Glutamatergic neuron (in vitro differentiated cells): ENCODE measurements at regions not wholly inside any gene's neighbourhood (a gene's known extent, or its start where the extent isn't known, plus 50 kb on each side); places are given as distances from the start of the nearest gene placed in this dataset.

Experiments used
- DNase-seq: peaks from one replicate; pipeline ENCODE4 v3.0.0; 2022
- H3K27ac Mint-ChIP-seq: one replicate; pipeline ENCODE4 v1.8.0; 2020; ENCODE audit warnings: mild to moderate bottlenecking, mixed read lengths, inconsistent platforms; ENCODE audit not compliant: unreplicated experiment
- H3K27me3 Mint-ChIP-seq: one replicate; pipeline ENCODE4 v1.8.0; 2020; ENCODE audit warnings: mild to moderate bottlenecking, moderate library complexity, mixed read lengths, inconsistent platforms; ENCODE audit not compliant: unreplicated experiment
- H3K36me3 Mint-ChIP-seq: one replicate; pipeline ENCODE4 v1.8.0; 2020; ENCODE audit warnings: mild to moderate bottlenecking, mixed read lengths, inconsistent platforms; ENCODE audit not compliant: unreplicated experiment
- H3K4me1 Mint-ChIP-seq: one replicate; pipeline ENCODE4 v1.8.0; 2020; ENCODE audit warnings: mild to moderate bottlenecking, low read depth, mixed read lengths, inconsistent platforms; ENCODE audit not compliant: unreplicated experiment
- H3K4me3 Mint-ChIP-seq: one replicate; pipeline ENCODE4 v1.8.0; 2020; ENCODE audit warnings: mild to moderate bottlenecking, mixed read lengths, inconsistent platforms; ENCODE audit not compliant: unreplicated experiment
- H3K9me3 Mint-ChIP-seq: one replicate; pipeline ENCODE4 v1.8.0; 2020; ENCODE audit warnings: mild to moderate bottlenecking, moderate library complexity, mixed read lengths, inconsistent platforms; ENCODE audit not compliant: unreplicated experiment
- TF ChIP-seq, protein P1 (sequence below): fragments of 200-600 bp; sonication (generic); IDR thresholded peaks from one replicate; pipeline ENCODE4 v1.5.0; 2021; ENCODE audit not compliant: partially characterized antibody, unreplicated experiment

DNA sequence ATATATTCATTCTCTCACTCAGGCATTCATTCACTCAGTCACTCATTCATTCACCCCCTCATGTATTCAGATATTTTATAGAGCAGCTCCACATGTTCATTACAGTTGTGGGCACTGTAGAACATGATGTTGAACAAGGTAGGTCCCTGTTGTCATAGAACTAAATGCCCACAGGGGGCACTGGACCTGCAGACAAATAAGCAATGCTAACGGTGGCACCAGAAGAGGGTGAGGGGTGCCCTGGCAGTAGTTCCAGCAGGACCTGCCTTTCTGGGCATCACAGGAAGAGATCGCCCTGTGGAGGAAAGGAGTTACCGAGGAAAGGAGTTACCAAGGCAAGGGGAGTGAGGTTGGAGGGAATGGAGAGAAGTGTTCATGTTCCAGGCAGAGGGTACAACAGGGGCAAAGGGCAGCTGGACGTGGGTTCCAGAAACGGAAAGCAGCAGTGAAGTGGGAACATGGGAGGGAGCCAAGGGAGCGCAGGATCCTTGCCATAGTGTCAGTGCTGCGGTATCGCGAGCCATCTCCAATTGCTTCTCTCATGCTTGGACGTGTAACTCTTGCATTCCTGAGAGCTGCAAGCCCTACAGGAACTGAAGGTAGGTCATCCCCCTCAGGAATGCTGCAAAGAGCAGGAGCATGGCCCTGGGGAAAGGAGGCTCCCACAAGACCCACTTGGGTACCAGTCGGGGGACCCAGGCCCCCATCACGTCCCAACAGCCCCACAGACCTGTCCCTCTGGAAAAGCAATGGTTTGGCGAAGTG, 128.2 kb downstream of the EDN3 start:
- H3K4me3 Mint-ChIP-seq, result no peak overlapping the region

DNA sequence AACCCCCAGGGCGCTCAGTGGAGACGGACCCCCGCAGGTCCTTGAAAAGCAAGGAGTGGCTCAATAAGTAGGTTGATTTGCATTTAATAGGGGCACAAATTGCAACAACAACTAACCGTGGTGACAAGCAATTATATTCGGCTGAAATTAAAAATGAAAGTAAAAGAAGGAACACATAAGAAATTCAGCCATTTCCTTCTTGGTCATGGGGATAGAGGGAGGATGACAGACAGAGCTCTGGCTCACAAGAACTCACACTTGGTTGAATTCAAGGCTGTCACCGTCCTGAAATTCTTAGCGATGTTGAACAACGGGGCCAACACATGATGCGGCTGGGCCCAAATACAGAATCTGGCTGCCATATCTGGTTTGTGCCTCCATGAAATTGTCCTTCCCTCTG, 129.0 kb downstream of the EDN3 start:
- H3K36me3 Mint-ChIP-seq, result no peaks in the 10 kb centered on the region
- no peaks in the 10 kb centered on the region for H3K4me1 Mint-ChIP-seq

More for the DNA sequence above, 128.2 kb downstream of the EDN3 start:
- Mint-ChIP-seq H3K36me3 (no peaks in the 10 kb centered on the region), H3K27me3 (no peaks in the 10 kb centered on the region), H3K27ac (no peak overlapping the region), H3K4me1 (no peaks in the 10 kb centered on the region), H3K9me3 (peaks cover 3% of the 10 kb centered on the region)
- no peak for DNase-seq
- TF ChIP-seq, protein P1, sequence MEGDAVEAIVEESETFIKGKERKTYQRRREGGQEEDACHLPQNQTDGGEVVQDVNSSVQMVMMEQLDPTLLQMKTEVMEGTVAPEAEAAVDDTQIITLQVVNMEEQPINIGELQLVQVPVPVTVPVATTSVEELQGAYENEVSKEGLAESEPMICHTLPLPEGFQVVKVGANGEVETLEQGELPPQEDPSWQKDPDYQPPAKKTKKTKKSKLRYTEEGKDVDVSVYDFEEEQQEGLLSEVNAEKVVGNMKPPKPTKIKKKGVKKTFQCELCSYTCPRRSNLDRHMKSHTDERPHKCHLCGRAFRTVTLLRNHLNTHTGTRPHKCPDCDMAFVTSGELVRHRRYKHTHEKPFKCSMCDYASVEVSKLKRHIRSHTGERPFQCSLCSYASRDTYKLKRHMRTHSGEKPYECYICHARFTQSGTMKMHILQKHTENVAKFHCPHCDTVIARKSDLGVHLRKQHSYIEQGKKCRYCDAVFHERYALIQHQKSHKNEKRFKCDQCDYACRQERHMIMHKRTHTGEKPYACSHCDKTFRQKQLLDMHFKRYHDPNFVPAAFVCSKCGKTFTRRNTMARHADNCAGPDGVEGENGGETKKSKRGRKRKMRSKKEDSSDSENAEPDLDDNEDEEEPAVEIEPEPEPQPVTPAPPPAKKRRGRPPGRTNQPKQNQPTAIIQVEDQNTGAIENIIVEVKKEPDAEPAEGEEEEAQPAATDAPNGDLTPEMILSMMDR, result peak; percentile 15

DNA sequence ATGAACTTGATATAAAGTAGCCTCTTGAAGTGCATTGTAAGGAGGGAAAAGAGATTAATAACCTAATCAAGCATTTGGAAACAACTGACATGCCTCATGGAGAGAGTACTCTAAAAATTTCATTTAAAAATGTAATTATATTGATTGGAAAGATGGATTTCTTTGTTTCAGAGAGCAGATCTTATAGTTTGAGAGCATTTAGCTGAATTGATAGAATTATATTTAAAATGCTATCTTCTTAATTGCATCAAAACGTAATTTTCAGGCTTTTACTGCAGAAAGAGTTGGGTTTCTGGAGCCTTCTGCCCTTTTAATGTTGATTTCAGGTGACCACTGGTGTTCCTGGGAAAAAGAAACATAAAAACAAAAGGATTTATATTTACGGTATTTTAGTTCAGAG, 130.6 kb downstream of the EDN3 start:
- Mint-ChIP-seq H3K9me3 (peaks cover 3% of the 10 kb centered on the region), H3K4me1 (peaks cover 2% of the 10 kb centered on the region), H3K27me3 (no peaks in the 10 kb centered on the region), H3K36me3 (no peaks in the 10 kb centered on the region), H3K4me3 (no peak overlapping the region), H3K27ac (no peak overlapping the region)
- TF ChIP-seq, protein P1, result no peak
- DNase-seq, result no peak

More for the DNA sequence above, 129.0 kb downstream of the EDN3 start:
- Mint-ChIP-seq H3K9me3 (peaks cover 3% of the 10 kb centered on the region), H3K27ac (no peak overlapping the region), H3K4me3 (no peak overlapping the region), H3K27me3 (no peaks in the 10 kb centered on the region)
- TF ChIP-seq, protein P1, result no peak
- no peak for DNase-seq

DNA sequence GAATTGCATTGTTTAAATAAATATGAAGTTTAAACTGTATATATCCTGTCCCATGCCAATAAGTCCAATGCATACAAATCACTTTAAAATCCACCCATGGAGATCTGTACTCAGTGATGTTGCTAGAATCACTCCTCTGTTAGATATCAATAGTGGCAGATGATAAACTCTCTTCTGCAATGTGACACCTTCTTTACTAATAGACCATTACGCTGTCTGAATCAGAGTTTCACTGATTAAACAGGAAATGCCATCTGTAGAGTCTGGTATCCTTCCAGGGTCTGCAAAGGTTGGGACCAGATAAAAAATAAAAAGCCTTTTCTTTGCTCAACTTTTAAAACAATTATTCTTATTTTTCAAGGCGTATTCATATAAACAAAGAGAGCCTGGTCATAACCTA, 134.5 kb downstream of the EDN3 start:
- DNase-seq, result no peak
- peaks cover 8% of the 10 kb centered on the region for H3K4me1 Mint-ChIP-seq
- TF ChIP-seq, protein P1, result no peak
- H3K27me3 Mint-ChIP-seq, result no peaks in the 10 kb centered on the region
- no peak overlapping the region for H3K27ac Mint-ChIP-seq
- no peak overlapping the region for H3K4me3 Mint-ChIP-seq
- H3K9me3 Mint-ChIP-seq, result no peaks in the 10 kb centered on the region
- no peaks in the 10 kb centered on the region for H3K36me3 Mint-ChIP-seq

DNA sequence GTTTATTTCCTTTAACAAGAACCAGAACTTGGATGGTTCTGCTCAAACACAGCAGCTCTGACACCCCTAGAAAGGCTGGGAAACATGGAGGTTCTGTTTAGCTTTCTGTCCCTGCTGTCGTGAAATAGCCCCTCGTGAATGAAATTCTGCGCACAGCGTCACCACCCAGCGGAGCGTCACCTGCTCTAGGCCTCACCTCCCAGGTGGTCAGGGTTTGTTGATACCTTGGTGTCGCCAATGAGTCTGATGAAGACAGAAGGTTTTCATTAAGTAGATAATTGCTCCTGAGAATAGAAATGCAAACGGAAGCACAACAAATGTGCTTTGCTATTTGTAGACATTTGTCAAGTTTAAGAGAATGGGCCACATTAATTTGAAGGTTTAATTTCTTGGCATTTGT, 135.1 kb downstream of the EDN3 start:
- TF ChIP-seq, protein P1, result no peak
- no peak overlapping the region for H3K4me3 Mint-ChIP-seq
- no peak for DNase-seq
- no peak overlapping the region for H3K27ac Mint-ChIP-seq
- H3K4me1 Mint-ChIP-seq, result peaks cover 8% of the 10 kb centered on the region
- no peaks in the 10 kb centered on the region for H3K9me3 Mint-ChIP-seq
- no peaks in the 10 kb centered on the region for H3K27me3 Mint-ChIP-seq
- no peaks in the 10 kb centered on the region for H3K36me3 Mint-ChIP-seq
